PFSK-1 (cell line): ENCODE measurements at regions not wholly inside any gene's neighbourhood (a gene's known extent, or its start where the extent isn't known, plus 50 kb on each side); places are given as distances from the start of the nearest gene placed in this dataset.

Source experiments
- FOXP2 ChIP-seq: optimal IDR thresholded peaks from 2 replicates; pipeline ENCODE3; 2011; ENCODE audit warnings: borderline replicate concordance, control low read depth, inconsistent platforms; ENCODE audit not compliant: insufficient read depth; ENCODE audit errors: extremely low read length, extremely low read depth
- POLR2AphosphoS5 ChIP-seq: IDR thresholded peaks from 2 replicates; pipeline ENCODE4 v1.6.1; 2012; ENCODE audit warnings: low read depth, mild to moderate bottlenecking, control low read depth, low read length, moderate library complexity
- SIN3A ChIP-seq: IDR thresholded peaks from 2 replicates; pipeline ENCODE4 v1.6.1; 2012; ENCODE audit warnings: mild to moderate bottlenecking, low read length, moderate library complexity, borderline replicate concordance; ENCODE audit not compliant: insufficient read depth
- TAF1 ChIP-seq: IDR thresholded peaks from 2 replicates; pipeline ENCODE4 v1.6.1; 2012; ENCODE audit warnings: low read length, control low read depth, borderline replicate concordance; ENCODE audit not compliant: insufficient read depth
- TF ChIP-seq, protein P1 (sequence below), 2 experiments: IDR thresholded peaks; 2 replicates each; pipeline versions ENCODE4 v1.6.1 to v1.8.0; 2011 to 2012; ENCODE audit warnings: low read depth in 2 of 2, low read length in 2 of 2, control low read depth in 1 of 2, inconsistent platforms in 1 of 2, mild to moderate bottlenecking in 1 of 2, moderate library complexity in 1 of 2; ENCODE audit not compliant: insufficient read depth in 1 of 2

DNA sequence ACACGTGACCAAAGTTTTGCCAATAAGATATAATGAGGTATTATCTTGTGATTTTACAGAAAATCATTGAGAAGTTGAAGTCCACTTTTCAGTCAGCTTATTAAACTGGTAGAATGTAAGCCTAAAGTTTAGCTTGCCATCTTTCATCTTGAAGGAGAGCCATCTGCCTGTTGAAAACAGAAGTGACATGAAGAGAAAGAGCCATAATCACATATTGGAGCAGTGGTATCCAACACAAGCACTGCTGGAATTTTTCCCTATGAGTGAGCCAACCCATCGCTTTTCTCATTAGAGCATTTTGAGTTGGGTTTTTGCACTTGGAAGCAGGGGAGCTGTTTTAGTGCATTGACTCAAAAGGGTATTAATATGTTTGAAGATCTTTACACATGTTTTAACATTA is 117.6 kb upstream of the FERD3L start:
- TF ChIP-seq, protein P1, sequence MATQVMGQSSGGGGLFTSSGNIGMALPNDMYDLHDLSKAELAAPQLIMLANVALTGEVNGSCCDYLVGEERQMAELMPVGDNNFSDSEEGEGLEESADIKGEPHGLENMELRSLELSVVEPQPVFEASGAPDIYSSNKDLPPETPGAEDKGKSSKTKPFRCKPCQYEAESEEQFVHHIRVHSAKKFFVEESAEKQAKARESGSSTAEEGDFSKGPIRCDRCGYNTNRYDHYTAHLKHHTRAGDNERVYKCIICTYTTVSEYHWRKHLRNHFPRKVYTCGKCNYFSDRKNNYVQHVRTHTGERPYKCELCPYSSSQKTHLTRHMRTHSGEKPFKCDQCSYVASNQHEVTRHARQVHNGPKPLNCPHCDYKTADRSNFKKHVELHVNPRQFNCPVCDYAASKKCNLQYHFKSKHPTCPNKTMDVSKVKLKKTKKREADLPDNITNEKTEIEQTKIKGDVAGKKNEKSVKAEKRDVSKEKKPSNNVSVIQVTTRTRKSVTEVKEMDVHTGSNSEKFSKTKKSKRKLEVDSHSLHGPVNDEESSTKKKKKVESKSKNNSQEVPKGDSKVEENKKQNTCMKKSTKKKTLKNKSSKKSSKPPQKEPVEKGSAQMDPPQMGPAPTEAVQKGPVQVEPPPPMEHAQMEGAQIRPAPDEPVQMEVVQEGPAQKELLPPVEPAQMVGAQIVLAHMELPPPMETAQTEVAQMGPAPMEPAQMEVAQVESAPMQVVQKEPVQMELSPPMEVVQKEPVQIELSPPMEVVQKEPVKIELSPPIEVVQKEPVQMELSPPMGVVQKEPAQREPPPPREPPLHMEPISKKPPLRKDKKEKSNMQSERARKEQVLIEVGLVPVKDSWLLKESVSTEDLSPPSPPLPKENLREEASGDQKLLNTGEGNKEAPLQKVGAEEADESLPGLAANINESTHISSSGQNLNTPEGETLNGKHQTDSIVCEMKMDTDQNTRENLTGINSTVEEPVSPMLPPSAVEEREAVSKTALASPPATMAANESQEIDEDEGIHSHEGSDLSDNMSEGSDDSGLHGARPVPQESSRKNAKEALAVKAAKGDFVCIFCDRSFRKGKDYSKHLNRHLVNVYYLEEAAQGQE (IDR thresholded peaks at IDR 0.05; ENCODE audit: insufficient read depth in 1 of 2, low read depth in 2 of 2, low read length in 2 of 2), result no peak
- TF ChIP-seq SIN3A (no peak), POLR2AphosphoS5 (no peak), FOXP2 (no peak), TAF1 (no peak)

DNA sequence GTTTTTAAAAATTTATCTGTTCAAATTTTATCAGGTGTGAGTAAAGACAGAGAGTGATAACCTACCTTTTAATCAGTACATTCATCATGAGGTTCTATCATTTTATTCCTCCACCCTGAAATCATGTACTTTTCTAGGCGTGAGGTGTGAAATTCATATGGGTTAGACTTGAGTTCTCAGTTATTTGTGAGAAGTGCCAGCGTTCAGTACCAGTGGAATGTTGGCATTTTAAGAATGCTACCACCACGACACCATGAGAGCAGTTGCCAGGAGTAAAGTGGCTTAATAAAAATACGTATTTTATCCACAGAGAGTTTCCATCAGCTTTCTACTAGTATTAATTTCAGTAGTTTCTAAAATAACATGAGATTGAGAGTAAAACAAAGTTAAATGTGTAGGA is 104.1 kb upstream of the FERD3L start:
- TF ChIP-seq TAF1 (no peak), SIN3A (no peak), POLR2AphosphoS5 (no peak)
- TF ChIP-seq, protein P1 (IDR thresholded peaks at IDR 0.05; ENCODE audit: insufficient read depth in 1 of 2, low read depth in 2 of 2, low read length in 2 of 2), result no peak

DNA sequence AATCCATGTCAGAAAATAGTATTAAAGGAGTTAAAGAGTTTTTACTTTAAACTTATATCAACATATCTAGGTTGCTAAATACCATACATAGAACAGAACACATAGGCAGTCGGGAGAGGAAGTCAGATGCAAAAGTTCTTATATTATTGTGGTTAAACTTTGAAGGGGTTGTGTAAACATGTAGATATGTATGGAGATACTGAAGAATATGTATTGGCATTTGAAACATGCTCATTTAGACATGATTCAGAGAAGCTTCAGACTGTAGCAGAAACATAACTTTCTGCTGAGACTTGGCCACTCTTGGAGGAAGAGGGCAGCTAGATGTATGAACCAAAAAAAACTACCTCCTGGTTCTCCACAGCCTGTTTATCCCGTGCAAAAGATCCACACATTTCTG is 103.5 kb upstream of the FERD3L start:
- no peak for TF ChIP-seq SIN3A
- TF ChIP-seq, protein P1 (IDR thresholded peaks at IDR 0.05; ENCODE audit: insufficient read depth in 1 of 2, low read depth in 2 of 2, low read length in 2 of 2), result no peak
- TF ChIP-seq FOXP2, result no peak
- TF ChIP-seq POLR2AphosphoS5, result no peak
- no peak for TF ChIP-seq TAF1

DNA sequence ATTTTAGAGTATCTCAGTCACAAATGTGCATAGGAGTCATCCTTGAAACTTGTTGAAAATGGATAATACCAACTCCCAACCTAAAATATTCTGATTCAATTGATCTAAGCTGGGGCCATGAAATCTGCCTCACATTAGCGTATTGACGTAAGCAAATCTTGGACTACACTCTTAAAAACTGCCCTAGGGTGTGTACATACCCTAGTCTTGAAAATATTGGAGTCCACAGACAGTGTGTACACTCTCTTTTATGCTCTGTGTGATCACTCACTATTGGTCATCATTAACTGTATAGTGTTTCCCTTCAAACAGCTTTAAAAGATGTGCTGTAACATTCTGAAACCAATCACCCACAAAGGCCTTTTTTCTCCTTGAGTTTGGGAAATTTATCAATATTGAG is 102.9 kb upstream of the FERD3L start:
- TF ChIP-seq SIN3A, result no peak
- TF ChIP-seq, protein P1 (IDR thresholded peaks at IDR 0.05; ENCODE audit: insufficient read depth in 1 of 2, low read depth in 2 of 2, low read length in 2 of 2), result no peak

DNA sequence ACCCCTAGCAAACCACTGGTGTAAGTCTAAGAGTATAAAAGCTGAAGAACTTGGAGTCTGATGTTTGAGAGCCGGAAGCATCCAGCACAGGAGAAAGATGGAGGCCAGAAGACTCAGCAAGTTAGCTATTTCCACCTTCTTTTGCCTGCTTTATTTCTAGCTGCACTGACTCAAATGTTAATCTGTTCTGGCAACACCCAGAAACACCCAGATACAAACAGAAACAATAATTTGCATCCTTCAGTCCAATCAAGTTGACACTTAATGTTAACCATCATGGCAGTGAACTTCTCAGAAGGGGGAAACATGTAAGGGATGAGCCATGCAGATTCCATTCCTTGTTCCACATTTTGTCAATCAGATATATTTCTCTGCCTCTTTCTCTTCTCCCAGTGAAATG is 101.8 kb upstream of the FERD3L start:
- TF ChIP-seq SIN3A, result no peak
- TF ChIP-seq, protein P1 (IDR thresholded peaks at IDR 0.05; ENCODE audit: insufficient read depth in 1 of 2, low read depth in 2 of 2, low read length in 2 of 2), result no peak
- no peak for TF ChIP-seq POLR2AphosphoS5
- TF ChIP-seq TAF1, result no peak
- TF ChIP-seq FOXP2, result no peak
